Breast epithelium (tissue), 3 donors: ENCODE measurements at regions not wholly inside any gene's neighbourhood (a gene's known extent, or its start where the extent isn't known, plus 50 kb on each side); places are given as distances from the start of the nearest gene placed in this dataset.

Source experiments
- CTCF ChIP-seq, 3 donors: fragments of 450-650 bp; IDR thresholded peaks; one replicate each; pipeline ENCODE4 v1.5.1; 2016 to 2017; ENCODE audit warnings: antibody characterized with exemption in 3 of 3, mild to moderate bottlenecking in 3 of 3, moderate library complexity in 3 of 3
- POLR2A ChIP-seq: fragments of 450-650 bp; IDR thresholded peaks from one replicate; pipeline ENCODE4 v1.6.1; 2016; ENCODE audit warnings: antibody characterized with exemption, mild to moderate bottlenecking, moderate library complexity

- TF ChIP-seq POLR2A (no peak), CTCF (IDR thresholded peaks at IDR 0.05) (no peak)
Measured at GRCh38 chr16:48887646-48888210, 277.7 kb upstream of the N4BP1 start.
